Activated T-cell treated with anti-CD3 and anti-CD28 coated beads, Interleukin-2, amount 50 U/mL, for 1 hour (primary cell): ENCODE measurements at regions not wholly inside any gene's neighbourhood (a gene's known extent, or its start where the extent isn't known, plus 50 kb on each side); places are given as distances from the start of the nearest gene placed in this dataset.
"Not testable (repeated sequence)": the region's sequence is repeated elsewhere in the genome, so short reads cannot be mapped to it uniquely, and the experiment has no call there.

Experiments used
- DNase-seq: peaks from one replicate; pipeline ENCODE4 v3.0.0-alpha.2; 2020

DNA sequence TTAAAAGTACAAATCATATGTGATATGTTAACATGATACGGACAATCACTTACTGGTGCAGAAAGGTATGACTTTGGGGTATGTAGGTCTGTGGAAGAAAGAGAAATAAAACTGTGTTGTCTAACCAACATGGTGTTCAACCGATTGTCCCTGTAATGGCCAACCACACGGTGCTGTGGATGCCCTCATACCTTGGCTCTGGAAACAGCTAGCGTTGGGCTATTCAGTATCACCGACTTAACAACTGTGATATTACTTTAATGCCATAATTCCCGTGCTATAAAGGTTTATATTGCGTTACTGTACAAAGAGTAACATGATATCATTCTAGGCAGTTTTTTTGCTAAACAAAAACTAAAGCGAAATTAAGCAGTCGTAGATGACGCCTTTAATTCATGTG is 448.3 kb downstream of the EFNB2 start:
- DNase-seq, result no peak

DNA sequence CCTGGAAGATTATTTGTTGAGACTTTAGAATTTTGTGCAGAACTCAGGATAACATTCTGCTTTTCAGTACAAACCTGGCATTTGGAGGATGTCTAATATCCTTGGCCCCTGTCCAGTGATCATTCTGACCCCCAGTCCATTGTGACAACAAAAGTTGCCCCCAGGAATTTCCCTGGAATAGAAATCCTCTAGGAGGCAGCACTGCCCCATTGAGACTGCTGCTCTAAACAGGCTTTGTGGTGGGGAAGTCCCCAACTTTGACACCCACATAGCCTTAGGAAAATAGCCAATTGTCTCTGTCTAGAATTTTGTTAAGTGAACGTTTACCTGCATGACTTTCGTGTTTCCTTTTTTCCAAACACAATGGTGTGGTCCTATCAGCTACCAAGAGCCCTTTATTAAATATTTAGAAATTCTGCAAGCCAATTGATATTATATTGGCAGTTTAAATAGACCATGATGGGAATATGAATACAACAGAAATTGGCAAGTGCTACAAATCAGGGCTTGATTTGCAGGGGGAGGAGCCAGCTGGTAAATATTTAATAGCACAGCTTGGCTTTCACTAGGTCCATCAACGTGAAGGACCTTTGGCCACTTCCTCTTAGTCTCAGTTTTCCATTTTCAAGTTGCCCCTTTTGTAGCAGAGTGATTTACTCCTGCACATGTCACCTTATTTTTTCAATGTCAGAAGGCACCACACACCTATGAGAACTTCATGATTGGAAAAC is 451.7 kb downstream of the EFNB2 start:
- DNase-seq, result no peak

DNA sequence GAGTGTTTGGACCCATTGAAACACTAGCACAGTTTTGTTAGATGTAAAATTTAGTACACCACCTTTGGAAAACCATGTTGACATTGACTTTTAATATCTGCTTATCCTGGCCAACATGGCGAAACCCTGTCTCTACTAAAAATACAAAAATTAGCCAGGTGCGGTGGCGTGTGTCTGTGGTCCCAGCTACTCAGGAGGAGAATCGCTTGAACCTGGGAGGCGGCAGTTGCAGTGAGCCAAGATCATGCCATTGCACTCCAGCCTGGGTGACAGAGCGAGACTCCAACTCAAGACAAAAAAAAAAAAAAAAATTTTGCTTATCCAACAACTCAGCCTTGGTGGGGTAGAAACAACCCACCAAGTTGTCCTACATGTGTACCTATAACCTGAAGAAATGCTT is 454.2 kb downstream of the EFNB2 start:
- not testable (repeated sequence) for DNase-seq

DNA sequence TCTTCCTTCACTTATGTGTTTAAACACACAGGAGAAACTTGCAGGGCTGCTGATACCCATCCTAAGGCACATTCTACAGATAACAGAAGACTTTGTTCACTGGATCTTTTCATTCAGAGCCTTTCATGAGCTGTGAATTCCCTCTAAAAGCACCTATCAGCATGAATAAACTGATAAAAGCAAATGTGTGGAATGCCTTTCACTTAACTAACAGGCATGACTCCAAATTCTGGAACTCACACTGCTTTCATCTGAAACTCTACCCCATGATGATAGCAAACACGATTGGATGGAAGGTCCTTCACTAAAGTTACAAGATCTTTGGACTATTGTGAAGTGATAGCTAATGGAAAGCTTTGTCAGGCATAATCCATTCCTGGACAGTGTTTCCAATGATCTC is 457.3 kb downstream of the EFNB2 start:
- no peak for DNase-seq

DNA sequence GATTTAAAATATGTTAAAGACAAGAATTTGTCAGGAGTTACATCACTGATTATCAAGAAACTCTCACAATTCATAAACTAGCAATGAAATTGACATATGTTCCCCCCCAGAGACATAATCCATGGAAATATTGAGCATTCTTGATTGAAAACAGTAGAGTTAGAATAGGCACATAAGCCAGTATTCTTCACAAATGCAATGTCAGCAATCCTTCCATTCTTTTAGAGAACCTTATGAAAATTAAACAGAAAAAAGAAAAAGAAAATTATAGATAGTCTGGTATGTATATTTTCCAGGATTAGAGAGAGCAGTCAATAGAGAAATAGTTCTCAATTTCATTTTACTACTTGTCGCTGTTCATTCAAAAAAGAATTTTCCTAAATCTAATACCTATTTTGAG is 458.4 kb downstream of the EFNB2 start:
- DNase-seq, result no peak

DNA sequence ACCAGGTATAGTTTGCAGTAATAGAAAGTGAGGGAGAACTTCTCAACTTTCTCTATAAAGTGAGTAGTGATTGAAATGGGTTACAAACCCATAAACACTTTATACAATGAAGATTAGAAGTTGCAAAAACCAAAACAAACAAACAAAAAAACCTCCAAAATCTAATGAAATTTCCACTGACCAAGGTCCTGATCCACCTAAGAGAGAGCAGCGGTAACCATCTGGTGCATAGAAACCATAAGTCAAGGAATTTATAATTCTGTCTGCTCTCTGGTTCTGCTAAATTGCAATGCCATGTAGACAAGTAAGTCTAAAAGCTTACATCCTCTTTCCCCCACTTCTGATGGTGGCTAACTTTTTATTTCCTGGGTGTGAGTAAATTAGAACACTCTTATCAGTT is 463.4 kb downstream of the EFNB2 start:
- DNase-seq, result no peak

DNA sequence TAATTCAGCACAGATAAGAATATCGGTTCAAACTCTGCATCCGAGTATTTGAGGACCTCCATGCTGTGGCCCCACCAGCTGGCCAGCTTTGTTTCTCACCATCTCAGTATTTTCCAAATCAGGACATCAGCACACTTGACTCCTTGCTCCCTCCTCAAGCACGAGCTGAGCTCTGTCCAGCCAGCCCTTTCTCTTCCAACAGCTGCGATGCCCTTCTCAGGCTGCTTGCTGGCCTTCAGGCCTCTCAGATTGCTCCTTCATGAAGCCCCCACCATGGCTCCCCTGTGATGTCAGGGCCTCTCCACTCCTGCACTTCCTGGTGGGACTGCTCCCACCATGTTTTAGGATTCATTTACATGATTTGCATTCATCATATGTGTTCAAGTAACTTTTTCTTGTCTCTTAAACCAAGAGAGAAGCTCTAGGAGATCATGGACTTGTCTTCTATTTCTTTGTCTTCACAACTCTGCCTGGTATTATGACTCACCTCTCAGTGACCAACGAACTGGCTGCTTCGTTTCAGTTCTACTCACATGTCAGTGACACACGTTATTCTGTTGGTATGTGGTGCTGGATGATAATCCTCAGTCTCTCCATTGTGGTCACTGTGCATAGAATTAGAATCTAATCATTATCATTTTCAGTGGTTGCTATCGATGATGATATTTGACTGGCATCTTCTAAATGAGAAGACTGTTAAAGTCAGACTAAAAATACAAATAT is 471.7 kb downstream of the EFNB2 start:
- no peak for DNase-seq

DNA sequence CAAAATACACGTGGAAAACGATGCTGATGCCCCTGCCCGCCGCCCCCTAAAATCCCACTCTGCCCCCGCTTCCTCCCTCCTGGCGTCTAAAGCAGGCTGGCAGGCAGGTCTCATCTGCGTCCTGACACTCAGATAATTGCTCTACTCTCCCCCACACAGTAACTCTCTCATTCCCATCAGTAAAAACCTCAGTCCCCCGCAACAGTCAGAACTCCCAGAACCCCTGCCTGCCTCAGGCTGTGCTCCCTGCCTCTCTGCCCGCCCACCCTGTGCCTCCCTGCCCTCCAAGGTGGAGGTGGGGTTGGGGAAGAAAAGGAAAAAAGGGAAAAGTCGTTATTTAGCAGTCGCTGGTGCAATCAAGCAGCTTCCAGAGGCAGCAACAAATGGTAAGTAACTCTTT is 473.7 kb downstream of the EFNB2 start:
- no peak for DNase-seq

DNA sequence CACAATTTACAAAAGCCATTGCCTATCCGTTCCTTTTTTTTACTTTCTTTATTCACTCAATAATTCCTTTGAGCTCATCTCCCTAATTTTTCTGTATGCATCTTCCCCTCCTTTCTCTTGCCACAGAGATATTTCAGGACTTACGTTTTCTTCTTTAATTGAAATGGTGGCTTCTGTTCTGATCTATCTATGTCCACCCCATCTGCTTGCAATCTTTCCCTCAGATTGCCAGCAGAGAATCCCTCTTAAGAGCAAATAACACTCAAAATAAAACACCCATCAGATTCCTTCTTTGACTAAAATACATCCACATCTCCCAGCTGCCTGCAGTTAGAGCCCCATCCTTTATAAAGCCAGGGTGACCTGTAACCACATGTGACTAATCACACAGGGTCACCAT is 478.6 kb downstream of the EFNB2 start:
- DNase-seq, result no peak

DNA sequence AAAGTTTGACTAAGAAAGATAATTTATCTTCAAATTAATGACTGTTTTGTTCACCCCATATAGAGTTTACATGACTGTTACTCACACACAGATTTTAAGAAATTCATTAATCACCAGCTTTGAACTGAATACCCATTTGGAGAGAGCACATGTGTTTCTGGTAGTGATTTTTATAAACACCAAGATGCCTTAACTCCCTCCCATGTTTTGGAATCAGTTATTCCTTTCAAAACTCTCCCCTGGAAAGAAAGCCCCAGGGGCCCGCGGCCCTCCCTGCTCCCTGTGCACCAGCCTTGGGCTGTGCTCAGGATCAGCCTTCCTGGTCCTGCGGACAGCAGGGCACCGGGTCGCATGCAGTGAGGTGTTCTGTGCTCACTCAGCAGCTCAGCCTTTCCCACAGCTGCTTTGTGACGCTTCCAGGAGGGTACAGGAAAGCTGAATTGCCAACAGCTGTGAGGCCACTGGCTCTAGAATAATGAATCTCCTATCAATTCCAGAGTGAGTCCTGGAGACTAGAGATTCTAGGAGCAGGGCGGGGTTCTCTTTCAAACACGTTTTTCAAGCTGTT is 483.2 kb downstream of the EFNB2 start:
- no peak for DNase-seq

DNA sequence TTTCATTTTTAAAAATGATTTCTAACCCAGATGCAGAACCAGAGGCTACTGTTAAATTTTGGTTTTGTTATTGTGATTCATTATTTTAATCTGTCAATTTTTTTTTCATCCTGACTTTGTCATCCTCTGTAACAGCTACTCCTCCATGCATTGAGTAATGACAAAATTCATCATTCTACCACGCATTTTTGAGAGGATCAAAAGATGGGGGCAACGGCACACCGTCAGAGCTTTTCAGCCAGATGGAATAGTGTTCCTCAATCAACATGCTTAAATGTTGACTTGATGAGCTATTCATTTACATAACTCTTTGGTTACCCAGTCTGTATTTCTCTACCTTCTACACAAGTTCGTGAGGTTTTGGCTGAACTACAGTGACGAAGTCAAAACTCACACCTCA is 486.3 kb downstream of the EFNB2 start:
- no peak for DNase-seq

DNA sequence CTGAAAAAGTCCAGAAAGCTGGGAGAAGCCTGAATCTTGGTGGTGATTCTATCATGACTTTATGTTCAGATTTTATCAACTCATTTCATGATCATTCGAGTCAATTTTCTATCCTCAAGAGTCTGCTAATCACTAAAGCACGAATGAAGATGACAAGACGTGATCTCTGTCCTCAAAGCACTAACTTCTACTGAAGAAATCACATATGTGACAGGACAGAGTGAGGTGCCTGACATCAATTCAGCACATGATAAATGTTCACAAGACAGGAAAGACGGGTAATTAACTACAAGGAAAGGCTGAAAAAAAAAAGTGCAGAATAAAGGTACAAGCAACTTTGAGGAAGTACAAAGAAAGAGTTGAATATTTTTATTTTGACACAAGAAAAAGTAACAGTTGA is 487.1 kb downstream of the EFNB2 start:
- DNase-seq, result no peak

DNA sequence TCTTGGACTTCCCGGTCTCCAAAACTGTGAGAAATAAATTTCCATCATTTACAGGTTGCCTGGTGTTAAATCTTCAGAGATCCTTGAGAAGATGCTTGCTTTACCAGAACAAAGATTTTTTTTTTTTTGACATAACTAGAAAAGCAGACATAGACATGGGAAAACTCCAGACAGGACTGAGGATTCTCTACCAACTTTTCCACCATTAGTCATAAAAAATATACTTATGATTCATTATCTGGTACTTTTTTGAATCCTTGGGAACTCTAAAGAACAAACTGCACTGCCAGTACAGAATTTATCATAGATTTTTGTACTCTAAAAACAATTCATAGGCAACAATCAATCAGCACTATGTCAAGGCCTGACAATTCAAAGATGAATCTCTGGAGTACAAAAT is 487.6 kb downstream of the EFNB2 start:
- DNase-seq, result no peak

DNA sequence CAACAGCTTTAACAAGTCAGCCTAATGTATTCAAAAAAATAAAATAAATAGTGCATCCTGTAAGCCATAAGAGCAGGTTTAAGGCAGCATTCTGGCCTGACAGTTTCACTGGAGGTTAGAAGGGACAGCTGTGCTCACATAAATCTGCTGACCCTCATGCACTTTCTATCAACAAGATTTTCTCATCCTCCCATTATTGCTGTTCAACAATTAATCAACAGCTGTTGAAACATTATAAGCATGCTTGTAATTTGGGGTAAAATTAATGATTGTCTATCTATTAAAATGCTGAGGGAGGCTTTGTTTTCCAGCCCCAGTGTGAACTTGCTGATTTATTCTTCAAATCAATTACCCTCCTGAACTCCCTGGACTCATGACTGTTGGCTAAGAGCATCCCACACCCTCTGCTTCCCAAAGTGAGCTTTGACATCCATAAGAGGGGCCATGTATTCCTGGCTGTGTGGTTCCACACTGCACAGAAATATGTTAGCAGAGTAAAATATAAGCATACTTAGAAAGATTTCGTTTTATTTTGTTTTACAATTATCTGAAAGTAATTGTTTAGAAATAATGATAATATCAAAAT is 492.4 kb downstream of the EFNB2 start:
- no peak for DNase-seq

DNA sequence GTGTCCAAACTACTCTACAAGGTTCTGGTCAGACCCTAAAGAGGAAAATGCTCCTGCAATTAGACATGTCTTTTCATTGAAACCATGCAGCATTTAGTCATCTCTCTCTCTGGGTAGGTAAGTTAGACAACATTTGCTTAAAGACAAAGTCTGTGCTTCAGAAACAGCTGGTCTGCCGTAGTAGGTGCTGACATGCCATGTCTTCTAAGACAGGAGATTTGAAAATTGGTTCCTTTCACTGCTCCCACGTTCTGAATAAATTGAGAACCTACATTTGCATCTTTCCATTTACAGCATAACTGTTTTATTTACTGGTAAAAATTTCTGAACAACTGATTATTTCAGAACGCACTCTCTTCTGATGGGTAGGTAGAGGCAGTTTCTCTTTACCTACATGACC is 494.0 kb downstream of the EFNB2 start:
- no peak for DNase-seq

DNA sequence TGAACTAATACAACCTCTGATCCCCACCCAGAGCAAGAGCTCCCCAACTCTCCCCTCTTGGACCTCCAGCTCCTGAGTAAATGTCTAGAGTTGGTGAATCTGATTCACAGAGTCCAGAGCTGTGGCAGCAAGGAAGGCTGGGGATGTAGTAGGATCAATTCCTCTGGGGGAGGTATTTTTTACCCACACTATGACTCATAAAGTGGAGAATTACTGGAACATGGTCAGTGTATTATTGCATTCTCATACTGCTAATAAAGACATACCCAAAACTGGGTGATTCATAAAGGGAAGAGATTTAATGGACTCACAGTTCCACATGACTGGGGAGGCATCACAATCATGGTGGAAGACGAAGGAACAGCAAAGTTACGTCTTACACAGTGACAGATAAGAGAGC is 496.7 kb downstream of the EFNB2 start:
- no peak for DNase-seq

DNA sequence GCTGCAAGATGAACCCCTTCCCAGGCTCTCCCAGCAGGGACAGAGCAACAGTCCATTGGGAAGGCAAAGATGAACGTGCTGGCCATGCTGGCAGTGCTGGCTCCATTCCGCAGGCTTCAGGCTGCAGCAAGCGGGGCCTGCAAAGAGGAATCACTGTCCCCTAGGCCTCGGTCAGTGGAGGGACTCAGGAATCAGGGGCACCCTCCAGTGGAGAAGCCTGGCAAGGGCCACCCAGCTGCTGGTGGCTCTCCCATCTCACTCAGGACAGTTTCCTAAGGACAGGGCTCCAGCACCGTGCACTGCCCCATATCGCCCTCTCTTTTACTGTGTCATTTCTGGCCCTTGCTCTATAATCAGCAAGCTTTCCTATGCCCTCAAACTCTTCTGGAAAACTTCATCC is 498.6 kb downstream of the EFNB2 start:
- no peak for DNase-seq

DNA sequence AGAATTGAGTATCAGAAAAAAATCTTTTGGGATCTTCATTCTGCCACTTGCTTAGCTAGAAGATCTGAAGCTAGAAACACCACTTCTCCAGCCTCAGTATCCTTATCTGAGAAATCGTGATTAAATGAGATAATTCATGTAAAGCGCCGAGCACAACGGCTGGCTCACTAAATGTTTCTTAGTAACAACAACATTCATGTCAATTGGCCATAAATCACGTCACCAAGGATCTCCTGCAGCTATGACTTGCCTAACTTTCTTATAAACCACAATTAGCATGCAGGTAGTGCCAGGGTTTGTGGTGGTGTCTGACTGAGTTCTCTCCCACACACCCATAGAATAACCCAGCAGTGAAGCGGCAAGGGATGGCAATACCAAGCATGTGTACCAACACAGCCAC is 501.3 kb downstream of the EFNB2 start:
- no peak for DNase-seq

DNA sequence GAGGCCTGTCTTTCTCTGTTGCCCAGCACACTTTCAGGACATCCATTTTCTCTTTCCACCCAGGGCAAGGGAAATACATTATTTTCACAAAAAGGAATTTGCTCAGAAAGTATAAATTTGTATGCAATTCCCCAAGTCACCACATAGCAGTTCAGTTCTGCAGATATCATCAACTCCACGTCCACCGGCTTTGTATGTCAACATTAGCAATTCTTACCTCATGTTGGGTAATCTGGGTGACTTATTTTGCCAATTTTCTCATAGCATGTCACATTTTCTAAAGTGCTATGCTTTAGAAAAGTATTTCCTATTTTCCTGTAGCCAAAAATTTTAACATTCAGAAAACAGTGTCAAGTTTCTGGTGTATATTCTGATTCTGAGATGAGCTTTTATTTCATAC is 501.8 kb downstream of the EFNB2 start:
- DNase-seq, result no peak

DNA sequence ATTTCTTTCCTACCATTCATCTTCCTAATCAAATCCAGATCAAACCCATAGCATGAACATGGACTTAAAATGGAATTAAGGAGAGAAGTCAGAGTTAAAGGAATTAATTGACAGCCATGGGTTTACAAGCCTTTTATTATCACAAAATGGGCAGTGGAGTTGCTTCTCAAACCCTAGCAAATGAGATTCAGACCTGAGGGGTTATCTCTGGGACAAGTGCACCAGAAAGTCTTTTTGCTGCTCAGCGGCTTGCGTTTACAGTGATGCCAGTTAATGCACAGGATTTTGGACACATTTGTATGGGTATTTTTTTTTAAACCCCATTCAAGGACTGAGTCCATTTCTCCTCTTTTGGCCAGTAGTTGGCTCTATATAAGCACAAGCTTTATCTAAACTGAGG is 503.0 kb downstream of the EFNB2 start:
- no peak for DNase-seq

DNA sequence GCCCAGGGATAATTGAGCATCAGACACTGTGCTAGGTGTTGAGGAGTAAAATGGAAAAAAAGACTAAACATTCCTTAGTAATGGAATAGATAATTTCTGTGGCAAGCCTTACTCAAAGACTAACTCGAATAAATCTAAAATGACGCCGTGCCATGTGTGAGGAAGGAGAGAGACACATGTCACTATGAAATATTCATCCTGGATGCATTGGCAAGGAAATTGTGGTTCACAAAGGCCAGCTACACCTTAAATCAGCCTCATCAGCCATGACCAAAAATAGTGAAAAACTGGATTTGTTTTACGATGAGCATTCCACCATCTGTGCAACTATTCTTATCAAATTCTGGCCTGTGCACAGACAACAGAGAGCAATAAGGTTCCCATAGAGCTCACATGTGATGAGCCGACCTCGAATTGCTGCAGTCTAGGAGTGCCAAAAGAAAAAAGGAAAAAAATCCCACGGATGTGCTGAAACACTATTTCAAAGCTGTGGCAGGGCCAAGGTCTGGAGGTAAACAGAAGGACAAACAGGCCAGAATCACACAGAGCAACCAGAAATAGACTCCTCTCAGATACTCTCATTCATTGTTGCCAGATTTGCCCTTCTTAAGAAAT is 505.7 kb downstream of the EFNB2 start:
- no peak for DNase-seq

DNA sequence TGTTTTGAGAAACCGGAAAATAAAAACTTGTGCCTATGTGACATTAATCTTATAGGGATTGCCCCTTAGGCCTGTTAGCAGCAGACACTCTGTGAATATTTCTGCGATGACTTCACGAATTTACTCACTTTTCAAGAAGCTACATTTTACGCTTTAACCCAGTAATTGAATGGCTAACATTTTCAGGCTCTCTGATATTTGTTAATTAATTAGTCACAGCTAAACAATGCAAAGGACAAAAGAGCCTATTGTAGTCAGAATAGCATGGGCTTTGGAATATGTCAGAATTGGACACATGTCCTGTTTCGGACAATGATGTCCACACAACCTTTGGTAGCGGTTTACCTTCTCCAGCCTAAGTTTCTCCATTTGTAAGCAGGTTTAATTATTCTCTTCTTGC is 506.6 kb downstream of the EFNB2 start:
- no peak for DNase-seq

DNA sequence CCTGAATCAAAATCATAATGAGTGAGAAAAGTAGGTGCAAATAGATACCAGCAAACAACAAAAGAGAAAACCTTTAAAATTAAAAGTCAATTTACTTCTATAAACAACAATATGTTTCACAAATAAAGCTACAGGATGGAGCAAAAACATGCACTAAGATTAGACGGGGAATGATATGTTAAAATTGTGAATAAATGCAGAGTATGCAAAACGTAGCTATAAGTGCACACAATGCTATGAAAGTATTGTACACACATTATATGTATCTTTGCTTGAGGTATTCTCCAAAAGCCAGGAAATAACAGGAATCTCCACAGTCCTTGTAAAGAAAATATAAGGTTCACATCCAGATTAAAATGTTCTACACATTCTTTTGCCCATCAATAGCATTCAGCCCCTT is 523.9 kb downstream of the EFNB2 start:
- no peak for DNase-seq

DNA sequence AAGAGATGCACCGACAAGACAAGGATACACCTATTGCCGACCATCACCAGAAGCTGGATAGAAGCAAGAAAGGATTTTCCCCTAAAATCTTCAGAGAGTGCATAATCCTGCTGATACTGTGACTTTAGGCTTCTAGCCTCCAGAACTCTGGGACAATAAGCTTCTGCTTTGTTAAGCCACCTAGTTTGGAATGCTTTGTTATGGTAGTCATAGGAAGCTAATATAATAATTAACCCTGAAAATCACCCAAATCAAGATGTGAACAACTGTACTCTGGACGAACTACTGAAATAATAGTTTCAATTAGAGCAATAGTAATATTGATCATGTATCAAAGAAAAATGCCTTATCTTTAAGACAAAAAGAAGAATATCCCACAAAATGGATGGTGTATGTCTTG is 524.6 kb downstream of the EFNB2 start:
- DNase-seq, result no peak
